HG03066 (cell line): ENCODE measurements at regions not wholly inside any gene's neighbourhood (a gene's known extent, or its start where the extent isn't known, plus 50 kb on each side); places are given as distances from the start of the nearest gene placed in this dataset.

Experiments
- ATAC-seq: cut with Tn5 transposase; IDR thresholded peaks from one replicate; pipeline ENCODE4 v1.9.1; 2021; ENCODE audit warnings: low read depth; ENCODE audit not compliant: unreplicated experiment

GRCh38 chr6:94414041-94414440 is 994.7 kb upstream of the EPHA7 start:
- no peak for ATAC-seq

- ATAC-seq = no peak
These were observed 982.0 kb upstream of the EPHA7 start for GRCh38 chr6:94401311-94401710.

- no peak for ATAC-seq
These were observed 975.5 kb upstream of the EPHA7 start for GRCh38 chr6:94394822-94395221.

GRCh38 chr6:94389218-94389617 is 969.9 kb upstream of the EPHA7 start:
- no peak for ATAC-seq

GRCh38 chr6:94377835-94378234 is 958.5 kb upstream of the EPHA7 start:
- ATAC-seq = no peak

- ATAC-seq = no peak
These were observed 957.5 kb upstream of the EPHA7 start for GRCh38 chr6:94376876-94377275.

- ATAC-seq = no peak
These were observed 952.9 kb upstream of the EPHA7 start for GRCh38 chr6:94372229-94372628.

- no peak for ATAC-seq
These were observed 948.0 kb upstream of the EPHA7 start for GRCh38 chr6:94367316-94367715.

GRCh38 chr6:94362061-94362864 is 942.9 kb upstream of the EPHA7 start:
- ATAC-seq = no peak

- no peak for ATAC-seq
These were observed 942.1 kb upstream of the EPHA7 start for GRCh38 chr6:94361304-94362060.

GRCh38 chr6:94357381-94357980 is 938.1 kb upstream of the EPHA7 start:
- ATAC-seq = no peak

- no peak for ATAC-seq
These were observed 931.5 kb upstream of the EPHA7 start for GRCh38 chr6:94350833-94351232.

- ATAC-seq = no peak
These were observed 929.9 kb upstream of the EPHA7 start for GRCh38 chr6:94349227-94349626.

- ATAC-seq = no peak
These were observed 925.5 kb upstream of the EPHA7 start for GRCh38 chr6:94344866-94345265.

GRCh38 chr6:94341173-94341572 is 921.8 kb upstream of the EPHA7 start:
- ATAC-seq = no peak

- no peak for ATAC-seq
These were observed 904.5 kb upstream of the EPHA7 start for GRCh38 chr6:94323853-94324252.

- no peak for ATAC-seq
These were observed 881.2 kb upstream of the EPHA7 start for GRCh38 chr6:94300424-94301144.

- no peak for ATAC-seq
These were observed 869.8 kb upstream of the EPHA7 start for GRCh38 chr6:94289131-94289530.

- ATAC-seq = no peak
These were observed 858.8 kb upstream of the EPHA7 start for GRCh38 chr6:94278146-94278545.

- ATAC-seq = no peak
These were observed 853.0 kb upstream of the EPHA7 start for GRCh38 chr6:94272327-94272726.
